ACC112 (cell line): ENCODE measurements at regions not wholly inside any gene's neighbourhood (a gene's known extent, or its start where the extent isn't known, plus 50 kb on each side); places are given as distances from the start of the nearest gene placed in this dataset.
"Not testable (repeated sequence)": the region's sequence is repeated elsewhere in the genome, so short reads cannot be mapped to it uniquely, and the experiment has no call there.

ENCODE experiments used
- H2AFZ ChIP-seq: fragments of 200-600 bp; sonication (generic); one replicate; pipeline ENCODE4 v1.6.0; 2017; ENCODE audit warnings: antibody characterized with exemption, low read length; ENCODE audit not compliant: unreplicated experiment
- H3K27ac ChIP-seq: fragments of 200-600 bp; sonication (generic); 2 replicates; pipeline ENCODE4 v1.5.1; 2014; ENCODE audit warnings: low read depth, mild to moderate bottlenecking, antibody characterized with exemption, low read length, moderate library complexity
- H3K27me3 ChIP-seq: fragments of 200-600 bp; sonication (generic); 2 replicates; pipeline ENCODE4 v1.6.1; 2014; ENCODE audit warnings: mild to moderate bottlenecking, antibody characterized with exemption, low read length, moderate library complexity, mixed read lengths; ENCODE audit not compliant: insufficient read depth
- H3K36me3 ChIP-seq: fragments of 200-600 bp; sonication (generic); 2 replicates; pipeline ENCODE4 v1.6.1; 2016; ENCODE audit warnings: mild to moderate bottlenecking, antibody characterized with exemption, low read length, moderate library complexity, mixed read lengths; ENCODE audit not compliant: insufficient read depth
- H3K4me1 ChIP-seq: fragments of 200-600 bp; sonication (generic); one replicate; pipeline ENCODE4 v1.6.1; 2016; ENCODE audit warnings: low read length, mixed read lengths; ENCODE audit not compliant: insufficient read depth, unreplicated experiment, control insufficient read depth
- H3K4me3 ChIP-seq: fragments of 200-600 bp; sonication (generic); 2 replicates; pipeline ENCODE4 v1.5.1; 2014; ENCODE audit warnings: mild to moderate bottlenecking, low read depth, low read length
- H3K79me2 ChIP-seq: fragments of 200-600 bp; sonication (generic); one replicate; pipeline ENCODE4 v1.6.0; 2016; ENCODE audit warnings: low read length; ENCODE audit not compliant: control insufficient read depth, unreplicated experiment, insufficient read depth

- Histone ChIP-seq H3K4me1 (no peaks in the 10 kb centered on the region), H2AFZ (no peak overlapping the region), H3K4me3 (no peak overlapping the region), H3K27ac (no peak overlapping the region), H3K79me2 (no peaks in the 10 kb centered on the region), H3K36me3 (no peaks in the 10 kb centered on the region), H3K27me3 (no peaks in the 10 kb centered on the region)
Observed at GRCh38 chr6:68497927-68498326, 137.2 kb upstream of the ADGRB3 start.

- H3K79me2 ChIP-seq, H3K36me3 ChIP-seq, H3K4me1 ChIP-seq, H2AFZ ChIP-seq, H3K4me3 ChIP-seq, H3K27me3 ChIP-seq, H3K27ac ChIP-seq: not testable (repeated sequence)
Observed at GRCh38 chr6:68494880-68495279, 140.2 kb upstream of the ADGRB3 start.

- no peaks in the 10 kb centered on the region for H3K36me3 ChIP-seq
- H3K4me1 ChIP-seq: no peaks in the 10 kb centered on the region
- H2AFZ ChIP-seq: no peak overlapping the region
- no peaks in the 10 kb centered on the region for H3K79me2 ChIP-seq
- no peak overlapping the region for H3K4me3 ChIP-seq
- no peaks in the 10 kb centered on the region for H3K27me3 ChIP-seq
- H3K27ac ChIP-seq: no peak overlapping the region
Observed at GRCh38 chr6:68476611-68477010, 158.5 kb upstream of the ADGRB3 start.

GRCh38 chr6:68473433-68474210 is 161.5 kb upstream of the ADGRB3 start:
- Histone ChIP-seq H3K4me3 (no peak overlapping the region), H3K36me3 (no peaks in the 10 kb centered on the region), H3K27me3 (no peaks in the 10 kb centered on the region), H2AFZ (no peak overlapping the region), H3K27ac (no peak overlapping the region), H3K4me1 (no peaks in the 10 kb centered on the region), H3K79me2 (no peaks in the 10 kb centered on the region)

GRCh38 chr6:68468244-68468884 is 166.7 kb upstream of the ADGRB3 start:
- H3K36me3 ChIP-seq: no peaks in the 10 kb centered on the region
- H3K27me3 ChIP-seq: no peaks in the 10 kb centered on the region
- H2AFZ ChIP-seq: no peak overlapping the region
- H3K27ac ChIP-seq: no peak overlapping the region
- no peak overlapping the region for H3K4me3 ChIP-seq
- H3K79me2 ChIP-seq: no peaks in the 10 kb centered on the region
- H3K4me1 ChIP-seq: no peaks in the 10 kb centered on the region

GRCh38 chr6:68458447-68458846 is 176.6 kb upstream of the ADGRB3 start:
- no peak overlapping the region for H3K4me3 ChIP-seq

GRCh38 chr6:68447112-68447511 is 188.0 kb upstream of the ADGRB3 start:
- Histone ChIP-seq H3K27me3 (no peaks in the 10 kb centered on the region), H3K79me2 (no peaks in the 10 kb centered on the region), H3K27ac (no peak overlapping the region), H2AFZ (no peak overlapping the region), H3K4me3 (no peak overlapping the region), H3K36me3 (no peaks in the 10 kb centered on the region), H3K4me1 (no peaks in the 10 kb centered on the region)

More at GRCh38 chr6:68458447-68458846, 176.6 kb upstream of the ADGRB3 start:
- H3K27ac ChIP-seq: no peak overlapping the region
- no peak overlapping the region for H2AFZ ChIP-seq
- H3K79me2 ChIP-seq: no peaks in the 10 kb centered on the region
- no peaks in the 10 kb centered on the region for H3K27me3 ChIP-seq
- no peaks in the 10 kb centered on the region for H3K4me1 ChIP-seq
- H3K36me3 ChIP-seq: no peaks in the 10 kb centered on the region

GRCh38 chr6:68445926-68446325 is 189.2 kb upstream of the ADGRB3 start:
- no peak overlapping the region for H2AFZ ChIP-seq

GRCh38 chr6:68443704-68444103 is 191.4 kb upstream of the ADGRB3 start:
- no peaks in the 10 kb centered on the region for H3K27me3 ChIP-seq
- H3K36me3 ChIP-seq: no peaks in the 10 kb centered on the region
- no peak overlapping the region for H2AFZ ChIP-seq
- no peaks in the 10 kb centered on the region for H3K4me1 ChIP-seq
- H3K4me3 ChIP-seq: no peak overlapping the region
- no peaks in the 10 kb centered on the region for H3K79me2 ChIP-seq
- no peak overlapping the region for H3K27ac ChIP-seq

More at GRCh38 chr6:68445926-68446325, 189.2 kb upstream of the ADGRB3 start:
- Histone ChIP-seq H3K27ac (no peak overlapping the region), H3K36me3 (no peaks in the 10 kb centered on the region), H3K4me1 (no peaks in the 10 kb centered on the region), H3K79me2 (no peaks in the 10 kb centered on the region), H3K27me3 (no peaks in the 10 kb centered on the region), H3K4me3 (no peak overlapping the region)

- no peak overlapping the region for H2AFZ ChIP-seq
- no peaks in the 10 kb centered on the region for H3K79me2 ChIP-seq
- no peak overlapping the region for H3K27ac ChIP-seq
- no peak overlapping the region for H3K4me3 ChIP-seq
- H3K27me3 ChIP-seq: no peaks in the 10 kb centered on the region
- H3K36me3 ChIP-seq: no peaks in the 10 kb centered on the region
- no peaks in the 10 kb centered on the region for H3K4me1 ChIP-seq
Observed at GRCh38 chr6:68427630-68428029, 207.5 kb upstream of the ADGRB3 start.

- H3K79me2 ChIP-seq: no peaks in the 10 kb centered on the region
- H3K4me3 ChIP-seq: no peak overlapping the region
- no peaks in the 10 kb centered on the region for H3K36me3 ChIP-seq
- no peaks in the 10 kb centered on the region for H3K4me1 ChIP-seq
- H3K27me3 ChIP-seq: no peaks in the 10 kb centered on the region
- no peak overlapping the region for H3K27ac ChIP-seq
- H2AFZ ChIP-seq: no peak overlapping the region
Observed at GRCh38 chr6:68410021-68410420, 225.1 kb upstream of the ADGRB3 start.
